IMR-90 (cell line): ENCODE measurements at regions not wholly inside any gene's neighbourhood (a gene's known extent, or its start where the extent isn't known, plus 50 kb on each side); places are given as distances from the start of the nearest gene placed in this dataset.

Source experiments
- ATAC-seq: fragments of 200-7000 bp; cut with Tn5 transposase; 2 replicates; pipeline ENCODE4 v1.9.1; 2020; ENCODE audit warnings: low read depth, mild to moderate bottlenecking, moderate library complexity
- BruUV-seq: library from RNA; stranded (reverse); fragments of 400-500 nt; replicated peaks from 2 replicates; lab custom pipeline; 2021; lab: Mats Ljungman, UMichigan
- CTCF ChIA-PET: fragments of 300-600 bp; formaldehyde crosslinking; extraction: SDS; loops from one replicate; lab custom pipeline; 2021; ENCODE audit warnings: antibody characterized with exemption; lab: Yijun Ruan, JAX
- POLR2A ChIA-PET: fragments of 300-600 bp; sonication (Branson Sonifier 250); formaldehyde crosslinking; loops from one replicate; lab custom pipeline; 2022; ENCODE audit warnings: antibody characterized with exemption; ENCODE audit not compliant: unreplicated experiment; lab: Charles Lee
- DNase-seq: peaks from one replicate; pipeline ENCODE4 v3.0.0; 2013
- H2AFZ ChIP-seq: replicated peaks from 2 replicates; pipeline ENCODE3; 2013; ENCODE audit warnings: low read length, mild to moderate bottlenecking; ENCODE audit not compliant: poor library complexity
- H2AK5ac ChIP-seq: 2 replicates; pipeline ENCODE4 v1.6.1; 2013; ENCODE audit warnings: low read depth, low read length, inconsistent platforms
- H2AK9ac ChIP-seq: replicated peaks from 2 replicates; pipeline ENCODE3; 2013; ENCODE audit warnings: mild to moderate bottlenecking, low read depth, low read length, moderate library complexity; ENCODE audit not compliant: poor library complexity
- H2BK120ac ChIP-seq: 2 replicates; pipeline ENCODE4 v1.6.1; 2013; ENCODE audit warnings: low read depth, low read length, inconsistent platforms
- H2BK15ac ChIP-seq: 3 replicates; pipeline ENCODE4 v1.6.1; 2013; ENCODE audit warnings: low read depth, low read length, inconsistent platforms
- H2BK20ac ChIP-seq: 2 replicates; pipeline ENCODE4 v1.6.1; 2013; ENCODE audit warnings: low read depth, mild to moderate bottlenecking, inconsistent platforms, low read length, moderate library complexity
- H2BK5ac ChIP-seq: 2 replicates; pipeline ENCODE4 v1.6.1; 2013; ENCODE audit warnings: mild to moderate bottlenecking, low read depth, low read length, inconsistent platforms; ENCODE audit not compliant: poor library complexity, severe bottlenecking
- H3K14ac ChIP-seq: replicated peaks from 2 replicates; pipeline ENCODE4 v1.6.1; 2013; ENCODE audit warnings: low read depth, low read length, inconsistent platforms
- H3K18ac ChIP-seq: 2 replicates; pipeline ENCODE4 v1.6.1; 2013; ENCODE audit warnings: low read depth, low read length, control low read depth
- H3K23ac ChIP-seq: 2 replicates; pipeline ENCODE4 v1.6.1; 2013; ENCODE audit warnings: low read depth, low read length, inconsistent platforms
- H3K27ac ChIP-seq: 2 replicates; pipeline ENCODE4 v1.5.1; 2013; ENCODE audit warnings: mild to moderate bottlenecking, control low read depth, low read length; ENCODE audit not compliant: insufficient read depth
- H3K27me3 ChIP-seq: 2 replicates; pipeline ENCODE4 v1.6.1; 2013; ENCODE audit warnings: low read length; ENCODE audit not compliant: control insufficient read depth, insufficient read depth
- H3K36me3 ChIP-seq: 2 replicates; pipeline ENCODE4 v1.6.1; 2013; ENCODE audit warnings: low read length, mixed read lengths; ENCODE audit not compliant: control insufficient read depth, insufficient read depth
- H3K4ac ChIP-seq: 2 replicates; pipeline ENCODE4 v1.6.1; 2013; ENCODE audit warnings: low read depth, low read length, inconsistent platforms
- H3K4me1 ChIP-seq: 2 replicates; pipeline ENCODE4 v1.6.1; 2013; ENCODE audit warnings: low read length, mixed read lengths; ENCODE audit not compliant: control insufficient read depth, insufficient read depth
- H3K4me2 ChIP-seq: 2 replicates; pipeline ENCODE4 v1.6.1; 2013; ENCODE audit warnings: low read depth, mild to moderate bottlenecking, control low read depth, low read length, moderate library complexity
- H3K4me3 ChIP-seq: 2 replicates; pipeline ENCODE4 v1.5.1; 2013; ENCODE audit warnings: low read depth, mild to moderate bottlenecking, control low read depth, low read length, moderate library complexity; ENCODE audit not compliant: insufficient read depth
- H3K56ac ChIP-seq: 2 replicates; pipeline ENCODE4 v1.6.1; 2013; ENCODE audit warnings: low read length, inconsistent platforms; ENCODE audit not compliant: insufficient read depth; ENCODE audit errors: extremely low read depth
- H3K79me1 ChIP-seq, 2 experiments: 2 replicates each; pipeline ENCODE4 v1.6.1; 2013; ENCODE audit warnings: low read length in 2 of 2, inconsistent platforms in 1 of 2, low read depth in 1 of 2
- H3K9ac ChIP-seq: 2 replicates; pipeline ENCODE4 v1.6.1; 2013; ENCODE audit warnings: low read depth, low read length, control low read depth
- H3K9me1 ChIP-seq: 2 replicates; pipeline ENCODE4 v1.6.1; 2013; ENCODE audit warnings: low read length, inconsistent platforms; ENCODE audit not compliant: insufficient read depth
- H3K9me3 ChIP-seq: 2 replicates; pipeline ENCODE4 v1.6.1; 2013; ENCODE audit warnings: low read length; ENCODE audit not compliant: control insufficient read depth, insufficient read depth
- H4K20me1 ChIP-seq: 2 replicates; pipeline ENCODE4 v1.6.1; 2013; ENCODE audit warnings: low read length, inconsistent platforms; ENCODE audit not compliant: insufficient read depth
- H4K5ac ChIP-seq: 2 replicates; pipeline ENCODE4 v1.6.1; 2013; ENCODE audit warnings: mild to moderate bottlenecking, low read depth, low read length, control low read depth
- H4K8ac ChIP-seq, 2 experiments: 2 replicates each; pipeline ENCODE4 v1.6.1; 2013; ENCODE audit warnings: low read depth in 2 of 2, low read length in 2 of 2, control low read depth in 1 of 2, inconsistent platforms in 1 of 2
- H4K91ac ChIP-seq: 2 replicates; pipeline ENCODE4 v1.6.1; 2013; ENCODE audit warnings: low read depth, low read length, inconsistent platforms; ENCODE audit not compliant: insufficient read depth
- BHLHE40 ChIP-seq: fragments of 150-350 bp; IDR thresholded peaks from 2 replicates; pipeline ENCODE4 v1.6.1; 2016; ENCODE audit warnings: mild to moderate bottlenecking, low read depth, low read length
- CEBPB ChIP-seq: IDR thresholded peaks from 2 replicates; pipeline ENCODE4 v1.6.1; 2012; ENCODE audit warnings: low read depth, low read length, improper control_type of control experiment
- ELK1 ChIP-seq: fragments of 150-350 bp; IDR thresholded peaks from 2 replicates; pipeline ENCODE4 v1.6.1; 2016; ENCODE audit warnings: low read depth, mild to moderate bottlenecking, low read length, moderate library complexity, borderline replicate concordance
- FOS ChIP-seq: fragments of 150-350 bp; IDR thresholded peaks from 2 replicates; pipeline ENCODE4 v1.6.1; 2016; ENCODE audit warnings: low read depth, low read length
- MAZ ChIP-seq: IDR thresholded peaks from 2 replicates; pipeline ENCODE4 v1.6.1; 2012; ENCODE audit warnings: low read depth, mild to moderate bottlenecking, low read length, improper control_type of control experiment, moderate library complexity, borderline replicate concordance
- RAD21 ChIP-seq: IDR thresholded peaks from 2 replicates; pipeline ENCODE4 v1.6.1; 2012; ENCODE audit warnings: low read length, improper control_type of control experiment
- RCOR1 ChIP-seq: IDR thresholded peaks from 2 replicates; pipeline ENCODE4 v1.6.1; 2012; ENCODE audit warnings: mild to moderate bottlenecking, low read length, improper control_type of control experiment; ENCODE audit not compliant: insufficient replicate concordance
- RFX5 ChIP-seq: IDR thresholded peaks from 2 replicates; pipeline ENCODE4 v1.8.0; 2012; ENCODE audit warnings: low read depth, mild to moderate bottlenecking, low read length, moderate library complexity
- SMC3 ChIP-seq: fragments of 150-350 bp; IDR thresholded peaks from 2 replicates; pipeline ENCODE4 v1.6.1; 2016; ENCODE audit warnings: low read depth, mild to moderate bottlenecking, antibody characterized with exemption, low read length, moderate library complexity
- USF2 ChIP-seq: fragments of 150-350 bp; IDR thresholded peaks from 2 replicates; pipeline ENCODE4 v1.6.1; 2017; ENCODE audit warnings: mild to moderate bottlenecking, antibody characterized with exemption, low read length, low read depth
- WGBS, 2 experiments: methylation state at CpG; one replicate each; pipeline versions ENCODE4 v1.1.5 to v1.1.7; 2013; ENCODE audit warnings: missing lambda C conversion rate in 2 of 2; ENCODE audit not compliant: insufficient read length in 1 of 2; ENCODE audit errors: extremely low coverage in 2 of 2; 5-methylcytosine and 5-hydroxymethylcytosine counted together
- dilution Hi-C: fragments of 300-500 bp; cut with HindIII; formaldehyde crosslinking; loops from one replicate; pipeline ENCODE4 v1.14.3; 2018; ENCODE audit warnings: low sequenced_read_pairs; ENCODE audit not compliant: unreplicated experiment
- in situ Hi-C: fragments of 300-500 bp; cut with MboI; formaldehyde crosslinking; loops from 3 replicates; pipeline ENCODE4 v1.14.3; 2019; ENCODE audit warnings: low sequenced_read_pairs, inconsistent platforms, mixed read lengths
- intact Hi-C: fragments of 100-400 bp; cut with micrococcal nuclease; formaldehyde crosslinking; loops from 2 replicates; pipeline ENCODE4 v1.10.0; 2022

- no TSS peak for BruUV-seq
- Histone ChIP-seq H3K4ac (no peak overlapping the region), H2BK20ac (no peak overlapping the region), H2BK15ac (no peak overlapping the region), H2AFZ (no peak overlapping the region), H2BK120ac (no peak overlapping the region), H2AK5ac (no peak overlapping the region), H3K56ac (no peak overlapping the region), H3K14ac (no peak overlapping the region), H3K23ac (no peak overlapping the region), H2BK5ac (no peak overlapping the region), H3K27ac (no peak overlapping the region), H3K36me3 (no peaks in the 10 kb centered on the region), H2AK9ac (no peak overlapping the region), H3K4me2 (no peak overlapping the region), H4K8ac (no peak overlapping the region), H3K9me3 (no peaks in the 10 kb centered on the region), H3K9ac (no peak overlapping the region), H4K20me1 (no peaks in the 10 kb centered on the region), H3K79me1 (no peaks in the 10 kb centered on the region), H3K9me1 (no peaks in the 10 kb centered on the region), H4K5ac (no peak overlapping the region), H4K91ac (no peak overlapping the region), H3K4me1 (no peaks in the 10 kb centered on the region), H3K4me3 (no peak overlapping the region), H3K18ac (no peak overlapping the region), H3K27me3 (peaks cover 5% of the 10 kb centered on the region)
- intact Hi-C loops = no loop called here
- in situ Hi-C loops = no loop called here
- dilution Hi-C loops = no loop called here
- no peak for TF ChIP-seq MAZ
- TF ChIP-seq BHLHE40 = no peak
- TF ChIP-seq SMC3 = no peak
- TF ChIP-seq ELK1 = no peak
- TF ChIP-seq USF2 = no peak
- TF ChIP-seq CEBPB = no peak
- no peak for TF ChIP-seq RAD21
- no peak for TF ChIP-seq RFX5
- TF ChIP-seq FOS = no peak
- TF ChIP-seq RCOR1 = no peak
- no peak for DNase-seq
- ATAC-seq = no peak
- POLR2A ChIA-PET = no interaction called here
- CTCF ChIA-PET = interaction anchor here (0.5 kb wide), 1 partner anchor 178 kb away, joined by 3 read pairs; no protein-coding TSS in a partner anchor
- no CpG with 5 or more reads among the region's 4 CpGs for WGBS, 2 experiments
Measured at GRCh38 chr12:94795044-94795443, 144.7 kb upstream of the TMCC3 start.
